Endodermal cell (in vitro differentiated cells): ENCODE measurements at regions not wholly inside any gene's neighbourhood (a gene's known extent, or its start where the extent isn't known, plus 50 kb on each side); places are given as distances from the start of the nearest gene placed in this dataset.
"Not testable (repeated sequence)": the region's sequence is repeated elsewhere in the genome, so short reads cannot be mapped to it uniquely, and the experiment has no call there.

ENCODE experiments used
- DNase-seq: peaks from one replicate; pipeline ENCODE4 v3.0.0-alpha.2; 2017
- H3K27ac ChIP-seq: 2 replicates; pipeline ENCODE4 v1.5.1; 2013; ENCODE audit warnings: mild to moderate bottlenecking, low read depth, low read length, moderate library complexity
- H3K27me3 ChIP-seq: 2 replicates; pipeline ENCODE4 v1.6.1; 2013; ENCODE audit warnings: mild to moderate bottlenecking, low read length, moderate library complexity; ENCODE audit not compliant: insufficient read depth, control insufficient read depth, poor library complexity, severe bottlenecking
- H3K36me3 ChIP-seq: 2 replicates; pipeline ENCODE4 v1.7.0; 2013; ENCODE audit warnings: mild to moderate bottlenecking, low read length, moderate library complexity; ENCODE audit not compliant: control insufficient read depth, insufficient read depth
- H3K4me1 ChIP-seq: one replicate; pipeline ENCODE4 v1.7.0; 2013; ENCODE audit warnings: low read length; ENCODE audit not compliant: control insufficient read depth, insufficient read depth
- H3K4me3 ChIP-seq: 2 replicates; pipeline ENCODE4 v1.5.1; 2013; ENCODE audit warnings: mild to moderate bottlenecking, low read length, moderate library complexity
- H3K9ac ChIP-seq: 2 replicates; pipeline ENCODE4 v1.6.1; 2013; ENCODE audit warnings: mild to moderate bottlenecking, low read length, moderate library complexity; ENCODE audit not compliant: poor library complexity, severe bottlenecking; ENCODE audit errors: extremely low read depth
- H3K9me3 ChIP-seq: 2 replicates; pipeline ENCODE4 v1.6.1; 2013; ENCODE audit warnings: mild to moderate bottlenecking, low read length, moderate library complexity; ENCODE audit not compliant: control insufficient read depth
- H3K27ac Mint-ChIP-seq: 2 replicates; pipeline ENCODE4 v1.8.0; 2020; ENCODE audit warnings: mixed read lengths
- H3K27me3 Mint-ChIP-seq: 2 replicates; pipeline ENCODE4 v1.8.0; 2021; ENCODE audit warnings: mild to moderate bottlenecking, mixed read lengths; ENCODE audit not compliant: insufficient read depth
- H3K36me3 Mint-ChIP-seq: 2 replicates; pipeline ENCODE4 v1.8.0; 2020; ENCODE audit warnings: low read depth, mixed read lengths
- H3K4me1 Mint-ChIP-seq: 2 replicates; pipeline ENCODE4 v1.8.0; 2020; ENCODE audit warnings: mixed read lengths
- H3K4me3 Mint-ChIP-seq: 2 replicates; pipeline ENCODE4 v1.8.0; 2020; ENCODE audit warnings: mild to moderate bottlenecking, moderate library complexity, mixed read lengths
- H3K9me3 Mint-ChIP-seq: 2 replicates; pipeline ENCODE4 v1.8.0; 2020; ENCODE audit warnings: mild to moderate bottlenecking, mixed read lengths
- CTCF ChIP-seq: fragments of 200-600 bp; sonication (generic); conservative IDR thresholded peaks from 2 replicates; pipeline ENCODE4 v1.5.0; 2021; ENCODE audit warnings: antibody characterized with exemption, mild to moderate bottlenecking
- WGBS, 2 experiments: methylation state at CpG; one replicate each; pipeline versions ENCODE4 v1.1.5 to v1.1.7; 2013; ENCODE audit warnings: missing lambda C conversion rate in 2 of 2, mixed read lengths in 1 of 2; ENCODE audit not compliant: insufficient coverage in 1 of 2, insufficient read length in 1 of 2; 5-methylcytosine and 5-hydroxymethylcytosine counted together

- Histone ChIP-seq H3K36me3 (no peaks in the 10 kb centered on the region), H3K4me1 (peaks cover 5% of the 10 kb centered on the region), H3K4me3 (no peak overlapping the region), H3K27me3 (no peaks in the 10 kb centered on the region), H3K27ac (no peak overlapping the region), H3K9ac (no peak overlapping the region), H3K9me3 (no peaks in the 10 kb centered on the region)
- no peak for DNase-seq
- Mint-ChIP-seq H3K36me3 (no peaks in the 10 kb centered on the region), H3K9me3 (no peaks in the 10 kb centered on the region), H3K4me3 (no peak overlapping the region), H3K4me1 (no peaks in the 10 kb centered on the region), H3K27ac (no peak overlapping the region), H3K27me3 (no peaks in the 10 kb centered on the region)
- TF ChIP-seq CTCF: no peak
- 84 to 88% methylated on average over 2 of the region's 2 CpGs for WGBS, 2 experiments
These were observed 286.5 kb downstream of the C1D start for GRCh38 chr2:67776276-67776675.

DNA sequence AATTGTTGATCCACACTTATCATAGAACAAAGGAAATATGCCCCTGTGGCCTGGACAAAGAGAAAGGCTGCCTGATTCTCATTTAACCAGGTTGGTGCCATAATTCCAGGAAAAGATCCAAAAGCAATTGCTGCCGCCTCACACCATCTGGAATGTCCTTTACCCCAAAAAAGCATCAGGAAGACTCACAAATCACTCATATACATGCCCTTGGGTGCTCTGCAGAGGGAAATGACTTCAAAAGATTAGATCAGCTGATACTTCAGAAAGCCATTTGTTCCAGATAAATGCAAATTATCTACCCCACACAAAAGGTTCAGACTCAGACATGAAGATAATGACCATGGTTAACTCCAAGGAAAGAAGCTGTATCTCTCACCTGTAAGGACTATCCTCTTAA, 285.8 kb downstream of the C1D start:
- H3K27me3 Mint-ChIP-seq: no peaks in the 10 kb centered on the region
- Histone ChIP-seq H3K27ac (no peak overlapping the region), H3K9ac (no peak overlapping the region), H3K36me3 (no peaks in the 10 kb centered on the region), H3K4me1 (peaks cover 5% of the 10 kb centered on the region), H3K9me3 (no peaks in the 10 kb centered on the region), H3K27me3 (no peaks in the 10 kb centered on the region), H3K4me3 (no peak overlapping the region)
- no peaks in the 10 kb centered on the region for H3K9me3 Mint-ChIP-seq
- WGBS, 2 experiments: 97 to 100% methylated on average over 1 of the region's 1 CpG
- H3K4me1 Mint-ChIP-seq: no peaks in the 10 kb centered on the region
- no peaks in the 10 kb centered on the region for H3K36me3 Mint-ChIP-seq
- H3K27ac Mint-ChIP-seq: no peak overlapping the region
- no peak for DNase-seq
- H3K4me3 Mint-ChIP-seq: no peak overlapping the region
- TF ChIP-seq CTCF: no peak

DNA sequence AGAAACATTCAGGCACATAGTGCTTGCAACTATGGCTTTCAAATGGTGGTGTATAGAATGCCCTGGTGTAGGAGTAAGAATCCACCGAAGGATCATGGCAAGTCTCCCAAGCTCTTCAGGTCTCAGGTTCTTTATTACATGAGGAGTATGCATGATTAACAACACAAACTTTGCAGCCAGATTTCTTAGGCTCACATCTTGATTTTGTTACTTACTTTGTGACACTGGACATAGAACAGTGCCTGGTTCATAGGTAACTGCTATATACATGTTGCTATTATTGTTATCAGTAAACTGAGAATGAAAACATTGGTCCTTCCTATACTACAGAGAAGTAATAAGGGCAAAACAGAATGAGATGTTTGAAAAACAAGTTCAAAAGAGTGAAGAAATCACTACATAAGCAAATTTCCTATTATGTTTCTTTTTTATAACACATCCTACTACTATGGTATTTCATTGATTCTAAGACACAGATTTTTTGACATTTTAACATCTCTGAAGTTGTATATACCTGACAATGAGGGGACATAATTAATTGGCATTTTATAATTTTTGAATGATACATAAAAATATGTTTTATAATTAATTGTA, 284.9 kb downstream of the C1D start:
- no peak for TF ChIP-seq CTCF
- H3K27me3 Mint-ChIP-seq: no peaks in the 10 kb centered on the region
- H3K4me3 Mint-ChIP-seq: no peak overlapping the region
- no peaks in the 10 kb centered on the region for H3K36me3 Mint-ChIP-seq
- no peak for DNase-seq
- H3K27me3 ChIP-seq: no peaks in the 10 kb centered on the region
- no peak overlapping the region for H3K27ac Mint-ChIP-seq
- H3K36me3 ChIP-seq: no peaks in the 10 kb centered on the region
- no peaks in the 10 kb centered on the region for H3K4me1 Mint-ChIP-seq
- H3K27ac ChIP-seq: no peak overlapping the region
- H3K9me3 Mint-ChIP-seq: no peaks in the 10 kb centered on the region
- peaks cover 5% of the 10 kb centered on the region for H3K4me1 ChIP-seq
- 100% methylated on average over 1 of the region's 1 CpG for WGBS, 2 experiments
- H3K9ac ChIP-seq: no peak overlapping the region
- H3K9me3 ChIP-seq: no peaks in the 10 kb centered on the region
- no peak overlapping the region for H3K4me3 ChIP-seq

GRCh38 chr2:67780841-67781240, 282.0 kb downstream of the C1D start:
- H3K4me3 ChIP-seq, H3K27ac Mint-ChIP-seq, H3K4me3 Mint-ChIP-seq, DNase-seq, H3K27ac ChIP-seq, H3K36me3 ChIP-seq, H3K36me3 Mint-ChIP-seq, H3K4me1 Mint-ChIP-seq, H3K27me3 ChIP-seq, H3K9me3 Mint-ChIP-seq, H3K4me1 ChIP-seq, H3K27me3 Mint-ChIP-seq, H3K9me3 ChIP-seq, H3K9ac ChIP-seq: not testable (repeated sequence)
- 83 to 94% methylated on average over 3 to 5 of the region's 5 CpGs for WGBS, 2 experiments
